ENCODE measurements at regions not wholly inside any gene's neighbourhood (a gene's known extent, or its start where the extent isn't known, plus 50 kb on each side); places are given as distances from the start of the nearest gene placed in this dataset.

DNA sequence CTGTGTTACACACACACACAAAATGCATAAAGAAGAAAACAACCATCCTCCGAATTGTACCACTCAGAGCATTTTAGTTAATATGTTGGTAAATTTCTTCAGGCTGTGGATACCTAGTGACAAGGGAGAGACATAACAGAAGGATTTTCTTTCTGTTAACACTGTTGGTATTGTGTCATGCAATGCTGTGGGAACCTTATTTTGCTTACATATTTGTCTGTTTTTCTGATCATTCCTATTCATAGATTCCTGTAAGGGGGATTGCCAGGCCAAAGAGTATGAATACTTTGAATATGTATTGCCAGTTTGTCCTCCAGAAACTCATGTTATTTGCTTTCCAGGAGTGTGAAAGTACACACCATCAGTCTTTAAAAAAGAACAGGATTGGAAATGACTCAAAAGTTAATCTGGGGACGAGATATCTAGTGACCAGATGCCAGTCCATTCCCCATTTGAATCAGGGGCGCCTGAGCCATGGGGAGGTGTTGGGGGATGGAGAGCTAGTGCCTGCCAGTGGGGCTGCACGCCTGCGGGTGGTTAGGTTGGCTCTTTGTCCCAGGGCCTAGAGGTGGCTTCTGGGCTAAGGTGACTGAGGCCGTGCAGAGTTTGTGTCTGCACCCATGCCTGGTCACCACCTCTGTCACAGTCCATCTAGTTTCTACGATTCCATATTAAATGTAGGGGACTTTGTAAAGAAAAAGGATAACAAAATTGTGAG lies 142.0 kb downstream of the PTPN20 start:
- no peak for DNase-seq

- no peak for DNase-seq
Observed at GRCh38 chr10:47054974-47055373, 143.7 kb downstream of the PTPN20 start.

- no peak for DNase-seq
Observed at GRCh38 chr10:47055386-47056246, 144.4 kb downstream of the PTPN20 start.

GRCh38 chr10:47056247-47056510 lies 145.0 kb downstream of the PTPN20 start:
- DNase-seq: no peak

DNA sequence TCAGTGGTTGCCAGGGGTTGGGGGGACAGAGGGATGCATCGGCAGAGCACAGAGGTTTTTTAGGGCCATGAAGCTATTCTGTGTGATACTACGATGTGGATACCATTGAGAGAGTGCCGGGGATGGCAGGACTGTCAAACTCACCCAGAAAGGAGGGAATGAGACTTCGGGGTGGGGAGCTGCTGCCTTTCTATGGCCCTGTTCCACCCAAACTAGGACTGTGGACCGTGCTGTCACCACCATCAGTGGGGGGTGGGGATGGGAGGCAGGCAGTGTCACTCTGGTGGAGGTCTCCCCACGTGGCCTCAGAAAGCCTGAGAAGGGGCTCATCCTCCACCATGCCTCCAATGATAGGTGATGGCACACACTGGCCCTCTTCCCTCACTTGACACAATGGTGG lies 146.2 kb downstream of the PTPN20 start:
- DNase-seq: no peak

GRCh38 chr10:47058032-47058702 lies 146.9 kb downstream of the PTPN20 start:
- DNase-seq: no peak

GRCh38 chr10:47058961-47059391 lies 147.7 kb downstream of the PTPN20 start:
- DNase-seq: no peak

DNA sequence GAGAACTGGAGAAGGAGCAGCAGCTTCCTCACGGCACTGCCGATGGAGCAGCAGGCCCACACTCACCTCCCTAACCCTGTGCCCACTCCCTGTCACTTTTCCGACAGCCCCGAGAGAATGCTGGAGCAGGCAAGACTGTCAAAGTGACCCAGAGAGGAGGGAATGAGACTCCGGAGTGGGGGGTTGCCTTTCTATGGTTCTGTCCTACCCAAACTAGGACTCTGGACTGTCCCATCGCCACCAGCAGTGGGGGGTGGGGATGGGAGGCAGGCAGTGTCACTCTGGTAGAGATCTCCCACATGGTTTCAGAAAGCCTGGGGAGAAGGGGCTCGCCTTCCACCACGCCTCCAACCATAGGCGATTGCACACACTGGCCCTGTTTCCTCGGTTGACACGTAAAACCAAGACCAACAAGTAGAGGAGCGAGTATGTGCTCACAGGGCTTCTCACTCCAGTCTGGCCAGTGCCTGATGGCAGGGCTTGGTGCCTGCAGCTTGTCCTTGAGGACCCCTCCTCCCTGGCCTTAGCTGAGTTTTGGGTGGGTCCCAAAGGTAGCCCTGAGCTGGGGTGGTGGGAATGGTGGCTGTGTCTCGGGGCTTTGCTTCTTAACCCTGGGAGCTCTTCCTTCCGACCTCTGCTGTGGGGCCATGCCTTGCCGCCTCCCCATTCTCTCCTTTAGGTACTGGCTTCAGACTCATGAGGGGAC lies 148.5 kb downstream of the PTPN20 start:
- DNase-seq: no peak

GRCh38 chr10:47060356-47060755 lies 149.1 kb downstream of the PTPN20 start:
- no peak for DNase-seq

DNA sequence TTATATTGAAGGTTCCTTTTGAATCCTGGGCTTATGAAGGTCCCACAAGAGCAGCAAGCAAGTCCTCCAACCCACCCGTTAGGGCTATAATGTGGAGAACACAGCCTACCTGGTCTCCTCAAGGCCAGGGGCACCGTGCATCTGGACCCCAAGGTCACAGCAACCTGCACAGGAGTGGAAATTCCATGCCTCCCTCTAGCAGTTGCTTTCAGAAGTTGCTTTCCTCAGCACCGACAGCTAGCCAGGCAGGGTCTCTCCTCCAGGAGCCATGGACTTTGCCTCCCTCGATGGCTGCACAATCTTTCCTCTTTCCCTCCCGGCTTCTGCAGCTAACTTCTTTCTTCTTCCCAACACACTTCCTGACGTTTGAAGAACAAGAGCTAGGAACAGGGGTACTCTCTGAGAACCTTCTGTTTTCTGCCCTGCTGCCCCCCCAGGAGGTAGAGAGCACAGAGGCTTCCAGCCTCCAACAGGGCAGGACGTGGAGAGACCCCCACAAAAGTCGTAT lies 149.8 kb downstream of the PTPN20 start:
- no peak for DNase-seq

GRCh38 chr10:47061776-47062175 lies 150.5 kb downstream of the PTPN20 start:
- no peak for DNase-seq

DNA sequence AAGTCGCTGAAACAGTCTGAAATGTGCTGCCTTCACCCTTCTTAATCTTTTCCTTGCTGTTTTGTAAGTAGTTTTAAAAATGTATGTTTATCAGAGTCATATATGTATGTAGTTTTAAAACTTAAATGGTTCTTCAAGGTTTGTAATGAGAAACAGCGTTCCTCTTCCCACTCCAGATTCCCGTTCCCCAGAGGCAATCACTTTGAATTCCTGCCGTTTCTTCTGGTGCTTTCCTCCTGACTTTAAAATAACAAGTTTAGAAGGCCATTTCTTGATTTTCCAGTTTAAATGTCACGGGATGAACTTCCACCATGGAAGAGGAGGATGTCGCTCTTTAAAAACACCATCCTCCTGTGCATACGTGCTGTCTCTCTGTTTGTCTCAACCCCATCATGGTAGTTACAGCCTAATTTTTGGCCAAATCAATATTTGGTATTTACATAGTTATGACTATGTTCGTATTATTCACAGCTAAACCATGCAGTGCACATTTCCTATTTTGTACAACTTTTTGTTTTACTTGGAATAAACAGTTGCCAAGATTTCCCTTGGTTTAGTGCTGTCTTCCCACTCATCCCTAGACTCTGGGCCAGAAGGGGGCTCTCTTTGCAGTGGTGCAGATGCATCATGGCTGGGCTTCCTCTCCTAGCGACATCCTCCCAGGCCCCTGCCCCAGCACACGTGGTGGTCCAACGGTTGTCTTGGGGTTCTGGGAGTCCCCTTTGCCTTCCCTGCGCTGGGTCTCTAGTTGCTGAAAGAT lies 151.4 kb downstream of the PTPN20 start:
- no peak for DNase-seq

DNA sequence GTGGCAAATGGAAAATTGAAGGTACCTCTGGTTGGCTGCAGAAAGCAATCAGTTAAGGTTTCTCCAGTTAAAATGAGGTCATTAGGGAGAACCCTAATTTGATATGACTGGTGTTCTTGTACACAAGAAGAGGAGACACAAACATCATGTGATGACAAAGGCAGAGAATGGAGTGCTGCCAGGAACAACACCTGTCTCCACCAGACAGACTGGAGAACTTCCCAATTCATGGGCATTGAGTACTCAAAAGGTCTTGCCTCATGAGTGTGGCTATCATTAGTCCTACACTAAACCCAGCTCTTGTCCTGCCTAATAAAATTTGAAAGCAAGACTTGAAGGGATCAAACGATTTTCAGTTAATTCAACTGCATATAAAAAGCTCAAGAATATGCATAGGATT lies 152.6 kb downstream of the PTPN20 start:
- DNase-seq: no peak

DNA sequence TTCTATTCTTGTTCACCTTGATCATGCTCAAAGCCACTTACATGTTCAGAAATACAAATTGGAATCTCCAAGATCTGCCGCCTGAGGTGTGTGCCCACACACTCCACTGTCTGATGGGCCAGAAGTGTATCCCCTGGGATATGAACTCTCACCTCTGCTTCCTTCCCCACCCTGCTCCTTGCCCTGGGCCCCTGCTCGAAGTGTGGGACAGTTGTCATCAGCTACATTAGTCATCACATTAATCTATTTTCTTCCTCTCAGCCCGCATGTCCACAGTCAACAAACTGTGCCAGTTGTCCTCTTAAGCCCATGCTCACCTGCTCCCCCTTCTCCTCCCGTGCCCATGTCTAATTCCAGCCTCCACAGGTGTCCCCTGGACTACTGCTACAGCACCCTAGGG lies 154.7 kb downstream of the PTPN20 start:
- DNase-seq: no peak

- no peak for DNase-seq
Observed at GRCh38 chr10:47067949-47068940, 157.0 kb downstream of the PTPN20 start.

DNA sequence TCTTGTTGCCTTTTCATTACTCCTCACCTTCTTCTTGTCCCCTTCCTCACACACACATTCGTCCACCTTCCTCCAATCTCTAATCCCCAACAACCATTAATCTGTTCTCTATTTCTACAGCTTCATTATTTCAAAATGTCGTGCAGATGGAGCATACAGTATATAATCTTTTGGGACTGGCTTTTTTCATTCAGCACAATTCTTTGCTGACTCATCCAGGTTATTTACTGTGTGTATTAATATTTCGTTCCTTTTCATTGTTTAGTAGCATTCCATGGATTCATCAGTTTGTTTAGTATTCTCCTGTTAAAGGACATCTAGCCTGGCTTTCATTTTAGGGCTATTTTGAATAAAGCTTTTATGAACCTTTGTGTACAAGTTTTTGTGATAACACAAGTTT lies 159.3 kb downstream of the PTPN20 start:
- no peak for DNase-seq

DNA sequence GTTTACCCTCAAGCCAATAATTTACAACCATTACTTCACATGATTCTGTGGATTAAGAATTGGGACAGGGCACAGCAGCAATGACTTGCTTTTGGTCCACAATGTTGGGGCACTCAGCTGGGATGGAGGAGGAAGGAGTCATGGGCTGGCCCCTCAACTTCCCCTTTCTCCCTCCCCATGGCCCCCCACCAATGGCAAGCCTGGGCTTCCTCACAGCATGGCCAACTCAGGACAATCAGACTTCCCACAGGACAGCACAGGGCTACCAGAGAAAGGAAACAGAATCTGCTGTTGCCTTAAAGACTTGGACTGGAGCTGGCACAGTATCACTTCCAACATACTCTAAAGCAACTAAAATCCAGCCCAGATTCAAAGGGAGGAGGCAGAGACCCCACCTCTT lies 160.7 kb downstream of the PTPN20 start:
- DNase-seq: no peak

- no peak for DNase-seq
Observed at GRCh38 chr10:47073967-47074366, 162.7 kb downstream of the PTPN20 start.

DNA sequence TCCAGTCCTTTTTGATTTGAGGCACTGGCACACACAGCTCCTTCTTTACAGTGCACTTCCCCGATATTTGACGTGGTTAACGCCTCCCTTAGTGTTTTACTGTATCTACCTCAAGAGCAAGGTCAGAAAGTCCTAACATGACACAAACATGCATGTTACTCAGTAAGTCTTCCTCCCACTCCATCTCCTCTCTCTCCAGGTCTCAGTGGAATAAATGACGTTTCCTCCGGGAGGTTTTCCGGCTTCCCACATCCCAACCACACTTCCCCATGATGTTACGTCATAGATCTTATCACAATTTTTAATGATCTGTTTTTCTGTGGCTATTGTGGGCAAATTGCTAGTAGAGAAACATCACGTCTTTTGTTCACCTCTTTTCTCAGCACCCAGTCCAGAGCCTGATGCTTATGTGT lies 165.7 kb downstream of the PTPN20 start:
- DNase-seq: no peak

- DNase-seq: no peak
Observed at GRCh38 chr10:47077386-47077785, 166.2 kb downstream of the PTPN20 start.

DNA sequence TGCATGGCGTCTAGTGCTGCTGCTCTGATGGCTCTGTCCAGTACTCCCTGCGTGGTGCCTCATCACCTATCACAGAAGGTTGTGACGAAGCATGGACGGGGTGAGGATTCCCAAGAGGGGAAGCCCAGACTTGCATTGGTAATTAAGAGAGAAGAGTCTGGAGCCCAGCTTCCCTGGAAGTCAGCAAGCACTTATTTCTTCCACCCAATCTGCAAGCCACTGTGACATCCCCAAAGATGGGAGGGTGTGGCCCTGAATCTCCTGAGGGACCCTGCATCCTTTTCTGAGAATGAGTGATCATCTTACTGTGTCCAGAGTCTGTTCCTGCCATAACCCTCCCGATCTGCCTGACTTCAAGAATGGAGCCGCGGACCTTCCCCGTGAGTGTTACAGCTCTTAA lies 166.7 kb downstream of the PTPN20 start:
- DNase-seq: no peak
